ENCODE measurements at regions not wholly inside any gene's neighbourhood (a gene's known extent, or its start where the extent isn't known, plus 50 kb on each side); places are given as distances from the start of the nearest gene placed in this dataset.

- TF ChIP-seq CTCF (IDR thresholded peaks at IDR 0.05): no peak
- TF ChIP-seq POLR2AphosphoS5 (IDR thresholded peaks at IDR 0.05): no peak
These were observed 139.8 kb upstream of the SOX1 start for GRCh38 chr13:111927181-111927540.
